Frontal cortex (tissue), 3 donors: ENCODE measurements at regions not wholly inside any gene's neighbourhood (a gene's known extent, or its start where the extent isn't known, plus 50 kb on each side); places are given as distances from the start of the nearest gene placed in this dataset.
A peak's percentile ranks its signal among the peaks of the same experiment; 100 is the strongest.

Experiments used
- DNase-seq, 2 donors: peaks; one replicate each; pipeline ENCODE4 v3.0.0; 2012; ENCODE audit warnings: low spot score in 2 of 2
- FAIRE-seq: peaks from 2 replicates; lab custom pipeline; 2012; peaks lifted over from hg19 to GRCh38; lab: Jason Lieb, UNC
- donor health status: control.
- donor health status: control.
- donor health status: control.

- FAIRE-seq (no peak), DNase-seq (no peak)
Measured at GRCh38 chr11:32259641-32260081, 168.8 kb downstream of the RCN1 start.

DNA sequence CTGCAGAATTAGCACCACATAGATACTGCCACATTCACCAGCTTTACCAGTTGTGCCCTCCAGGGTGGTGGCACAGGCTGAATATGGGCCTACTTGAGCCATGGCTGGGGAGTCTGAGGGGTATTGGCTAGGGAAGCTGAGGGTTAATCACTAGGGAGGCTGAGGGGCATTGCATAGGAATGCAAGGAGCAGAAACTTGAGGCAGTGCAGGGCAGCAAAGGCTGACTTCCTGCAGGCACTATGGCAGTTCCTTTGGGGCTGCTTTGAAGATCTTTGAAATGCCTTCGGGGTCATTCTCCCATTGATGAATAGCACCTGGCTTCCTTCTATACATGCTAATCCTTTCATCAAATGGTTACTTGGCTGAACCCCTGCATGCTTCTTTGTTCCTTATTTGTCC, 171.5 kb downstream of the RCN1 start:
- FAIRE-seq (no peak), DNase-seq (no peak)

- FAIRE-seq (no peak), DNase-seq (no peak)
Measured at GRCh38 chr11:32265911-32266310, 169.4 kb downstream of the WT1 start.

- DNase-seq: no peak
- no peak for FAIRE-seq
Measured at GRCh38 chr11:32266601-32267000, 168.7 kb downstream of the WT1 start.

GRCh38 chr11:32267679-32268187, 167.6 kb downstream of the WT1 start:
- DNase-seq (no peak), FAIRE-seq (no peak)

- DNase-seq: no peak
- FAIRE-seq: no peak
Measured at GRCh38 chr11:32273931-32274330, 161.4 kb downstream of the WT1 start.

- DNase-seq (no peak), FAIRE-seq (no peak)
Measured at GRCh38 chr11:32279672-32280071, 155.7 kb downstream of the WT1 start.

DNA sequence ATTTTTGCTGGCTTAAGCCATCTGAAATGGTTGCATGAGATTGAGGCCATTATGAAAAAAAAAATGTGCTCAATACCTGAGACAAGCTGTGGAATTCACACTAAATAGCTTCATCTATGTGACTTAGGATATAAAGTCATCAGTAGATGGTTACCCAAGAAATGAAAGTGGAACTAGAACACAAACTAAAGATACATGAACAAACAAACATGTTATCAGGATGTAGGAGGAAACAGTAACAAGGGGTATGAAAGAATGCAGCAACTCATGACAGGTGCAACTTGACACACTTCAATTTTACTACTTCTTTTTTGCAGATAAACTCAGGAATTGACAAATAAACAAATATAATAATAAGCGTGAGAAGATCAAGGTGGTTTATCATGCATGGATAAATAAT, 155.0 kb downstream of the WT1 start:
- FAIRE-seq (no peak), DNase-seq (no peak)

GRCh38 chr11:32288276-32288675, 147.1 kb downstream of the WT1 start:
- FAIRE-seq (no peak), DNase-seq (no peak)

DNA sequence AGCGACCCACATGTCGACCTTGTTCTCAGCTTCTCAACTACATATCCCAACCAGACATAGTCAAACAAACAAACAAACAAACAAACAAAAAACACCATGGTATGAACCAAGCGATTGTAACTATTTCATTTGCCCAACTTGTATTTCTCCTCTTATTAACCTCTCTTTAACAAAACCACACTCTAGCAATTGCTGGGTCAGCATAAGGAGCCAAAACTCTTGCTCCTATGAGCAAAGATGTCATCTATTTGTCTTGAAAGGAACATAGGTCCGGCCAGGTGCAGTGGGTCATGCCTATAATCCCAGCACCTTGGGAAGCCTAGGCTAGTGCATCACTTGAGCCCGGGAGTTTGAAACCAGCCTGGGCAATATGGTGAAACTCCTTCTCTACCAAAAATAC, 145.6 kb downstream of the WT1 start:
- no peak for DNase-seq
- FAIRE-seq: no peak

GRCh38 chr11:32290783-32291182, 144.6 kb downstream of the WT1 start:
- no peak for FAIRE-seq
- DNase-seq: peak in 1 of 2 donors; percentile 5

DNA sequence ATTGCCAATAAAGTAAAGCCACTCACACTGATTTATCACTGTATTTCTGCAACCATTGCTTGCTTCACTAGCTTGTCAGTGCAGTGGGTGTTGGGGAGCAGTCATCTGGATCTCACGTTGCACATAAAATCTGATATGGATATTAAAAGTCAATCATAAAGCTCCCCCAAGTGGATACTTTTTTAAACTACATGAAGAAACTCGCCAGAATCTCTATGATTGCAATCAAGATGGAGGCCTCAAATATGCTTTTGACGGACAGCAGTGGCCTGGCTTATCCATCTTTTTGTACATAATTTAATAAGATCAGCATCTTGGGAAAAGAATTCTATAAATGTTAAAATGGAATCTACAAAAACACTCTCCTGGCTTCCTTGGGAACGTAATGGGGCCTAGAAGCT, 137.7 kb downstream of the WT1 start:
- FAIRE-seq: peak; percentile 74
- DNase-seq: peak; percentile 22 to 33

- no peak for DNase-seq
- no peak for FAIRE-seq
Measured at GRCh38 chr11:32302826-32303225, 132.5 kb downstream of the WT1 start.

- DNase-seq (no peak), FAIRE-seq (no peak)
Measured at GRCh38 chr11:32304521-32304920, 130.8 kb downstream of the WT1 start.

GRCh38 chr11:32305460-32305859, 129.9 kb downstream of the WT1 start:
- DNase-seq (no peak), FAIRE-seq (no peak)

DNA sequence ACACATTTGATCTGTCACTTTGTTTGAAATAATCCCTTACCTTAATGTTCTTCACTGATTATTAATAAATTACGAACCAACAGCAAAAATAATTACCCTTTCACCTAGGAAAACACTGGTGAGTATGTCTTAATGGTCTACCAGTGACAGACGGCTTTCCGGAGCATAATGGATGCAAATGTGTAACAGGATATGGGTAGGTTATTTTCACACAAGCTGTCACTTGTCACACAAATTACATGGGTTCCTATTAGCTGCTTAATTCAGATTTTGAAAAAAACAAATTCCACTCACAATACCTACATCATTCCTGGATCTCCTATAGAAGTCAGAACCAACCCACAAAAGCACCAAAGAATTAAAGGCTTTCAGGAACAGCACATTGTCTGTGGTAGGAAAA, 127.9 kb downstream of the WT1 start:
- DNase-seq: no peak
- FAIRE-seq: no peak

DNA sequence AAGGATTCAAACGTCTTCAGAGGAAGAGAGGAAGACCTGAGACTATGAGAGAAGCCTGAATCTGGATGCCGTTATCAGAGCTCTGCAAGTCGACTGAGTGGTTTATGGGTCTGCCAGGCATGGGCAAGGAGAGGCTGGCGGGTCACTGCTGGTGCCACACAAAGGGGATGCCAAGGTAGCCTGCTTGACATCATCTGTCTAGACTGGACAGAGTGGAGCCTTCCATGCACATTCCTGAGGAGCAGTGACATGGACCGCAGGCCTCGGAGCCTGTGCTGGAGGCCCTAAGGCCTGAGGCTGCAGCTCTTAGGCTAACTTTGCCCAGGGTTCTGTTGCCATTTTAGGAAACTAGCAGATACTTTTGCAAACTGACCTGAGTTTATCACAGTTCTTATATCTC, 127.4 kb downstream of the WT1 start:
- DNase-seq: no peak

GRCh38 chr11:32309530-32310213, 125.7 kb downstream of the WT1 start:
- FAIRE-seq: no peak

More for the DNA sequence above, 127.4 kb downstream of the WT1 start:
- no peak for FAIRE-seq

DNA sequence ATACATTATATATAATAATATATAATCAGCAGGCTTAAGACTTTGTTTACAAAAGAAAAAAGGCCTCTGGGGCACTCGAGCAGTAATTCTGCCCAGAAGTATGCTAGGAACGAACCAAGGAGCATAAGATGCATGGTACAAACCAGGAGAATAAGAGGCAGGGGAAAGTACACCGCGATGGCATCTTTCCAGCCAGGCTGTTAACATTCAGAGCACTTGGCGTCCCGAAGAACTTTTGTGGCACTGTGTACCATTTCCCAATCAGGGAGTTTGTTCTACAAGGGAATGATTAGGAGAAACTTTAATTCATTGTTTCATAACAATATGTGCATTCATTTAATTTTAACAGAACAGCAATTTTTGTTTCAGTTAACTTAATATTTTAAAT, 125.1 kb downstream of the WT1 start:
- DNase-seq (no peak), FAIRE-seq (no peak)

More at GRCh38 chr11:32309530-32310213, 125.7 kb downstream of the WT1 start:
- DNase-seq: no peak

DNA sequence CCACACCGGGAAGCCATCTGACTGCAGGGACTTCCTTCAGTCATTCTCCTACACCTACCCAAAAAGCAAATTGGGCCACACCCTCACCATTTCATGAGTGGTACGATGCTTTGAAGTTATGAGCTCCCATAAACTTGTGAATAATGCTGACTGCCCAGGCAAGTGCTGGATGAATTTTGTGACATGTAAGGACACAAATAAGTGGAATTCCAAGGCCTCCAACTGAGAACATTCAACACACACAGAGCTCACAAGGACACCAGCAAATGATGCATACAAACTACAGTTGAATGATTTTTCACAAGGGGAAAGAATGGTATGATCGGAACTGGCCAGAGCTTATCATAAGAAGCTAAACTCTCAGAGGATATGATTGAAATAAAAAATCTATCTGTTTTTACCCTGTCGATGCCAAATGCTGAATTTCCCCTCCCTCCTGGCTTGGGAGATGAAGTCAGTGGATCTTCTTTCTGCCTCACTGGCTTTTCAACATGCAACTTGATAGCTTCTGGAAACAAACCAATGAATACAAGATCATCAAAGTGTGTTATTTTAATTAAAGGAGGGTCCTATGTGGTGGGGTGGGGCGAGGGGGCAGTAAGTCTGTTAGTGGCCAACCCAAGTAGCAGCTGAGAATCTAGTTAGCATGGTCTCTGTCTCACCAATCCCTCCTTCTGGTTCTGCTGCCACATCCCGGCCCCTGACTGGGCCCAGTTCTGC, 123.8 kb downstream of the WT1 start:
- DNase-seq (no peak), FAIRE-seq (no peak)

DNA sequence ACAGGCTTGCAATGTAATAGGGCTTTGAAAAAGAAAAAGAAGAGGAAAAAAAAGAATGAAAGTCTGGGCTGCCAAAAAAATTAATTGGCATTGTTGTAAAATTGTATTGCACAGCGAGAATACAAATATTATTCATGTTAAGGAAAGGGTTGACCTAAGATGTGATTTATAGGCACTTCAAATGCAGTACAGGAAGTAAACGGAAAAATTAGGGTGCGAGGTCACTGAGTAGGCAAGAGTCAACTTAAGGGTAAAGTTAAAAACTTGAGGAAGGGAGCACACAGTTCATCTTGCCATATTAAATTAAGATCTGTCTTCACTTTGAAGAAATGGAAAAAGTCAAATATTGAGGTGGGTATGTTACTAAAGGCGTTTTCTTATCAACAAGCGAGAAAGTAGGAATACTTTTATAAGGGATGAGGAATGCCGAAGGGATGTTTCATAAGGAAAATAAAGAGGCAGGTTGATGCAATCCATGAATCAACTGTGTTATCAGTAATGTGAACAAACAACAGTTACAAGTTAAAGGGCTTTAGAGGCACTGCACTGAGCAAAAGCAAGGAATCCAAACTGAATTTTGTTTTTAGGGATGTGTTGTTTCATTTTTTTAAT, 123.0 kb downstream of the WT1 start:
- FAIRE-seq: no peak

More for the DNA sequence above, 123.0 kb downstream of the WT1 start:
- DNase-seq: no peak
